CD4-positive, alpha-beta T cell treated with Interleukin-21 for 1 hour (primary cell): ENCODE measurements at regions not wholly inside any gene's neighbourhood (a gene's known extent, or its start where the extent isn't known, plus 50 kb on each side); places are given as distances from the start of the nearest gene placed in this dataset.
"Not testable (repeated sequence)": the region's sequence is repeated elsewhere in the genome, so short reads cannot be mapped to it uniquely, and the experiment has no call there.

ENCODE experiments used
- DNase-seq: peaks from one replicate; pipeline ENCODE4 v3.0.0-alpha.2; 2020

- DNase-seq = not testable (repeated sequence)
Measured at GRCh38 chr20:47443060-47443459, 58.6 kb upstream of the NCOA3 start.

GRCh38 chr20:47444584-47444983 is 57.1 kb upstream of the NCOA3 start:
- DNase-seq = no peak

DNA sequence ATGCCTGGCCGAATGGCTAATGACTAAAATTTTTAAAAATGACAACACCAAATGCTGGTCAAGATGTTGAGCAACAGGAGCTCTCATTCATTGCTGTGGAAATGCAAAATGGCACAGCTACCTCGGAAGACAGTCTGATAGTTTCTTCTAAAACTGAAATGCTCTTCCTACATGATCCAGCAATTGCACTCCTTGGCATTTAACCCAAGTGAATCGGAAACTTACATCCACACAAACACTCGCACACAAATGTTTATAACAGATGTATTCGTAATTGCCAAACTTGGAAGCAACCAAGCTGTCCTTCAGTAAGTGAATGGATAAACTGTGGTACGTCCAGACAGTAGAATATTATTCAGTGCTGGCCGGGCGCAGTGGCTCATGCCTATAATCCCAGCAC is 56.4 kb upstream of the NCOA3 start:
- DNase-seq = no peak

DNA sequence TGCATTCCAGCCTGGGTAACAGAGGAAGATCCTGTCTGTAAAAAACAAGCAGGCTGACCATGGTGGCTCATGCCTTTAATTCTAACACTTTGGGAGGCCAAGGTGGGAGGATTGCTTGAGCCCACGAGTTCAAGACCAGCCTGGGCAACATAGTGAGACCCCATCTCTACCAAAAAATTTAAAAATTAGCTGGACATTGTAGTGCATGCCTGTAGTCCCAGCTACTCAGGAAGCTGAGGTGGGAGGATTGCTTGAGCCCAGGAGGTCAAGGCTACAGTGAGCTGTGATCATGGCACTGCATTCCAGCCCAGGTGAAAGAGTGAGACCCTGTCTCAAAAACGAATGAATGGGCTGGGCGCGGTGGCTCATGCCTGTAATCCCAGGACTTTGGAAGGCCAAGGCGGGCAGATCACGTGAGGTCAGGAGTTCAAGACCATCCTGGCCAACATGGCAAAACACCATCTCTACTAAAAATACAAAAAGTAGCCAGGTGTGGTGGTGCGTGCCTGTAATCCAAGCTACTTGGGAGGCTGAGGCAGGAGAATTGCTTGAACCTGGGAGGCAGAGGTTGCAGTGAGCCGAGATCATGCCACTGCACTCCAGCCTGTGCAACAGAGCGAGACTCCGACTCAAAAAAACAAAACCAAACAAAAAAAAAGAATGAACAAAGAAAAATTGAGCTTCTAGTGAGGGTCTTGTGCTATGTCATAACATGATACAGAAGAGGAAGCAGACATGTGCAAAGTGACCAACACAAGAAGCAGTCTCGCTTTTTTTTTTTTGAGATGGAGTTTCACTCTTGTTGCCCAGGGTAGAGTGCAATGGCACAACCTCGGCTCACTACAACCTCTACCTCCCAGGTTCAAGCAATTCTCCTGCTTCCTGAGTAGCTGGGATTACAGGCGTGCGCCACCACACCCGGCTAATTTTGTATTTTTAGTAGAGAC is 54.1 kb upstream of the NCOA3 start:
- DNase-seq = not testable (repeated sequence)

GRCh38 chr20:47448429-47448828 is 53.3 kb upstream of the NCOA3 start:
- DNase-seq = no peak

DNA sequence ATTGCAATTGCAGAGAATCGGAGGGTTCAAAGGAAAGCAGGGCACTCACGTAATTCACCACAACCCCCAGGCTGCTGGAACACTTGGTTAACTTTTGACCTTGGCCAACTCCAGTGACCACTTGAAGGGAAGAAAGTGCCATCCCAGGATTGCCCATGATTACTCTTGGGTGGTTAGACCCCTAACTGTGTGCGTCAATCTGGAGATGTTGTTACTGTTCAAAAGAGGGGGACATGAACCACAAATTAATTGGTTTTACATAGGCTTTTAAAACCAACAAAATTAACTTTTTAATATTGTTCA is 50.1 kb upstream of the NCOA3 start:
- no peak for DNase-seq
